H1 (cell line): ENCODE measurements at regions not wholly inside any gene's neighbourhood (a gene's known extent, or its start where the extent isn't known, plus 50 kb on each side); places are given as distances from the start of the nearest gene placed in this dataset.

ENCODE experiments used
- CTCF ChIA-PET: fragments of 300-600 bp; sonication (Branson Sonifier 250); formaldehyde crosslinking; loops from one replicate; lab custom pipeline; 2021; ENCODE audit not compliant: partially characterized antibody; lab: Charles Lee
- POLR2A ChIA-PET: fragments of 300-600 bp; sonication (Branson Sonifier 250); formaldehyde crosslinking; loops from one replicate; lab custom pipeline; 2021; ENCODE audit warnings: inconsistent platforms; ENCODE audit not compliant: partially characterized antibody; lab: Charles Lee
- DNase-seq, 2 experiments: peaks; one replicate each; pipeline versions ENCODE4 v3.0.0 to v3.0.0-alpha.2; 2010 to 2022; ENCODE audit warnings: low spot score in 2 of 2, low read depth in 1 of 2, mixed read lengths in 1 of 2
- FAIRE-seq: peaks from 2 replicates; lab custom pipeline; 2011; peaks lifted over from hg19 to GRCh38; lab: Jason Lieb, UNC
- H2AFZ ChIP-seq: 2 replicates; pipeline ENCODE4 v1.8.1; 2012; ENCODE audit warnings: low read length, inconsistent platforms
- H2AK5ac ChIP-seq: 2 replicates; pipeline ENCODE4 v1.6.1; 2013; ENCODE audit warnings: low read depth, low read length
- H2BK120ac ChIP-seq: replicated peaks from 2 replicates; pipeline ENCODE3; 2013; ENCODE audit warnings: low read depth, low read length, inconsistent platforms
- H2BK12ac ChIP-seq: 2 replicates; pipeline ENCODE4 v1.6.1; 2013; ENCODE audit warnings: low read depth, low read length
- H2BK15ac ChIP-seq: 2 replicates; pipeline ENCODE4 v1.6.1; 2013; ENCODE audit warnings: low read length
- H2BK20ac ChIP-seq: 2 replicates; pipeline ENCODE4 v1.6.1; 2013; ENCODE audit warnings: low read length
- H2BK5ac ChIP-seq: 2 replicates; pipeline ENCODE4 v1.6.1; 2013; ENCODE audit warnings: low read depth, low read length
- H3K14ac ChIP-seq: 2 replicates; pipeline ENCODE4 v1.6.1; 2013; ENCODE audit warnings: inconsistent platforms; ENCODE audit not compliant: insufficient read length
- H3K18ac ChIP-seq: 2 replicates; pipeline ENCODE4 v1.6.1; 2013; ENCODE audit warnings: low read length; ENCODE audit errors: extremely low read depth
- H3K23ac ChIP-seq: 2 replicates; pipeline ENCODE4 v1.6.1; 2013; ENCODE audit warnings: inconsistent platforms; ENCODE audit not compliant: insufficient read length
- H3K23me2 ChIP-seq: 2 replicates; pipeline ENCODE4 v1.6.1; 2013; ENCODE audit warnings: low read depth, low read length
- H3K27ac ChIP-seq: 2 replicates; pipeline ENCODE4 v1.6.1; 2011; ENCODE audit warnings: low read depth, low read length, inconsistent platforms
- H3K27me3 ChIP-seq, 4 experiments: replicated peaks in 1 of 4; 1 replicate in 1 of 4; 2 replicates in 3 of 4; pipeline versions ENCODE4 v1.6.1 to v1.8.1; 2011 to 2013; ENCODE audit warnings: low read length in 3 of 4, mild to moderate bottlenecking in 3 of 4, inconsistent platforms in 2 of 4, mixed read lengths in 2 of 4, moderate library complexity in 1 of 4; ENCODE audit not compliant: control insufficient read depth in 3 of 4, insufficient read depth in 3 of 4; ENCODE audit errors: extremely low read depth in 1 of 4
- H3K36me3 ChIP-seq, 4 experiments: 2 replicates each; pipeline versions ENCODE4 v1.6.1 to v1.8.1; 2011 to 2013; ENCODE audit warnings: mild to moderate bottlenecking in 4 of 4, low read length in 3 of 4, moderate library complexity in 2 of 4, control low read depth in 1 of 4, inconsistent platforms in 1 of 4; ENCODE audit not compliant: insufficient read depth in 4 of 4, control insufficient read depth in 2 of 4
- H3K4ac ChIP-seq: replicated peaks from 2 replicates; pipeline ENCODE3; 2013; ENCODE audit warnings: low read length, low read depth, mixed read lengths, inconsistent platforms; ENCODE audit not compliant: insufficient read length
- H3K4me1 ChIP-seq, 4 experiments: replicated peaks in 1 of 4; 1 replicate in 1 of 4; 2 replicates in 3 of 4; pipeline versions ENCODE4 v1.6.1 to v1.8.1; 2011 to 2013; ENCODE audit warnings: low read length in 3 of 4, inconsistent platforms in 2 of 4, mixed read lengths in 1 of 4; ENCODE audit not compliant: insufficient read depth in 4 of 4, control insufficient read depth in 3 of 4
- H3K4me2 ChIP-seq, 2 experiments: 2 replicates each; pipeline versions ENCODE4 v1.6.1 to v1.8.1; 2011 to 2013; ENCODE audit warnings: low read depth in 2 of 2, low read length in 2 of 2, control low read depth in 1 of 2, inconsistent platforms in 1 of 2, mild to moderate bottlenecking in 1 of 2; ENCODE audit not compliant: insufficient read depth in 1 of 2
- H3K4me3 ChIP-seq, 4 experiments: fragments of 200-600, 300-600 bp in 1 of 4; sonication (generic), shearing (Covaris generic), sonication (Bioruptor Twin) in 1 of 4; 2 replicates each; pipeline versions ENCODE4 v1.5.1 to v1.8.1; 2011 to 2016; ENCODE audit warnings: low read length in 4 of 4, low read depth in 3 of 4, control low read depth in 2 of 4, inconsistent platforms in 2 of 4, mild to moderate bottlenecking in 2 of 4, mixed read lengths in 1 of 4, moderate library complexity in 1 of 4; ENCODE audit not compliant: insufficient read depth in 2 of 4; ENCODE audit errors: extremely low read depth in 1 of 4
- H3K56ac ChIP-seq: replicated peaks from 2 replicates; pipeline ENCODE3; 2013; ENCODE audit warnings: low read depth, mild to moderate bottlenecking, mixed read lengths, low read length, inconsistent platforms; ENCODE audit not compliant: insufficient read length
- H3K79me1 ChIP-seq: 2 replicates; pipeline ENCODE4 v1.6.1; 2013; ENCODE audit warnings: low read depth, low read length, control low read depth
- H3K79me2 ChIP-seq, 2 experiments: 2 replicates each; pipeline versions ENCODE4 v1.6.1 to v1.8.1; 2012 to 2013; ENCODE audit warnings: low read length in 2 of 2, mild to moderate bottlenecking in 2 of 2, inconsistent platforms in 1 of 2; ENCODE audit not compliant: insufficient read depth in 2 of 2, control insufficient read depth in 1 of 2
- H3K9ac ChIP-seq, 4 experiments: replicated peaks in 1 of 4; 1 replicate in 1 of 4; 2 replicates in 3 of 4; pipeline versions ENCODE4 v1.6.1 to v1.8.1; 2011 to 2013; ENCODE audit warnings: low read depth in 3 of 4, low read length in 3 of 4, control low read depth in 2 of 4, mild to moderate bottlenecking in 2 of 4, moderate library complexity in 2 of 4, inconsistent platforms in 1 of 4; ENCODE audit errors: extremely low read depth in 1 of 4
- H3K9me3 ChIP-seq, 2 experiments: 2 replicates each; pipeline versions ENCODE4 v1.6.1 to v1.8.1; 2012 to 2013; ENCODE audit warnings: mild to moderate bottlenecking in 2 of 2, moderate library complexity in 2 of 2, control low read depth in 1 of 2, inconsistent platforms in 1 of 2, low read depth in 1 of 2, low read length in 1 of 2, mixed read lengths in 1 of 2; ENCODE audit not compliant: insufficient read depth in 2 of 2
- H4K20me1 ChIP-seq, 2 experiments: replicated peaks in 1 of 2; 2 replicates each; pipeline versions ENCODE3 to v1.8.1; 2011 to 2013; ENCODE audit warnings: inconsistent platforms in 2 of 2, low read length in 2 of 2, mild to moderate bottlenecking in 1 of 2; ENCODE audit not compliant: insufficient read depth in 2 of 2, control insufficient read depth in 1 of 2
- H4K5ac ChIP-seq: 2 replicates; pipeline ENCODE4 v1.6.1; 2013; ENCODE audit warnings: low read length, low read depth, mixed read lengths, inconsistent platforms; ENCODE audit not compliant: insufficient read length
- H4K8ac ChIP-seq: 2 replicates; pipeline ENCODE4 v1.8.0; 2013; ENCODE audit warnings: mild to moderate bottlenecking, moderate library complexity, low read length, inconsistent platforms; ENCODE audit not compliant: insufficient read depth; ENCODE audit errors: extremely low read depth
- H4K91ac ChIP-seq: replicated peaks from 2 replicates; pipeline ENCODE3; 2013; ENCODE audit warnings: low read length, mixed read lengths, inconsistent platforms; ENCODE audit not compliant: insufficient read length
- BCL11A ChIP-seq, 2 experiments: IDR thresholded peaks; one replicate each; pipeline ENCODE4 v1.6.1; 2011; ENCODE audit warnings: low read depth in 2 of 2, low read length in 2 of 2, mild to moderate bottlenecking in 2 of 2
- GTF2F1 ChIP-seq: IDR thresholded peaks from 2 replicates; pipeline ENCODE4 v1.6.1; 2012; ENCODE audit warnings: low read depth, low read length, improper control_type of control experiment, borderline replicate concordance
- KDM5A ChIP-seq: fragments of 200-600 bp; IDR thresholded peaks from 2 replicates; pipeline ENCODE4 v1.7.1; 2012; ENCODE audit warnings: mild to moderate bottlenecking, low read length, inconsistent platforms, mixed read lengths
- MAFK ChIP-seq: IDR thresholded peaks from 2 replicates; pipeline ENCODE4 v1.6.1; 2012; ENCODE audit warnings: low read depth, mild to moderate bottlenecking, improper control_type of control experiment, low read length
- RBBP5 ChIP-seq: IDR thresholded peaks from 2 replicates; pipeline ENCODE4 v1.7.1; 2012; ENCODE audit warnings: low read depth, mild to moderate bottlenecking, inconsistent platforms, low read length, moderate library complexity, borderline replicate concordance
- SIRT6 ChIP-seq: IDR thresholded peaks from one replicate; pipeline ENCODE4 v1.7.1; 2012; ENCODE audit warnings: low read length, inconsistent platforms
- SRF ChIP-seq: IDR thresholded peaks from 2 replicates; pipeline ENCODE4 v1.6.1; 2011; ENCODE audit warnings: mild to moderate bottlenecking, low read depth, low read length, moderate library complexity
- TCF12 ChIP-seq: IDR thresholded peaks from 2 replicates; pipeline ENCODE4 v1.6.1; 2011; ENCODE audit warnings: low read depth, mild to moderate bottlenecking, low read length
- ZNF274 ChIP-seq: IDR thresholded peaks from 2 replicates; pipeline ENCODE4 v1.7.0; 2012; ENCODE audit warnings: low read length, borderline replicate concordance; ENCODE audit errors: extremely low read depth
- WGBS, 2 experiments: shearing (Covaris generic) in 1 of 2; methylation state at CpG; one replicate each; pipeline versions ENCODE4 v1.1.6 to v1.1.7; 2013 to 2015; ENCODE audit warnings: low lambda C conversion rate in 2 of 2, mixed read lengths in 2 of 2, inconsistent platforms in 1 of 2, low coverage in 1 of 2, missing lambda C conversion rate in 1 of 2; ENCODE audit not compliant: insufficient replicate concordance in 2 of 2, insufficient coverage in 1 of 2, insufficient read length in 1 of 2; ENCODE audit errors: extremely low coverage in 1 of 2, missing lambda C conversion rate in 1 of 2; 5-methylcytosine and 5-hydroxymethylcytosine counted together
- TF ChIP-seq, protein P1 (sequence below): IDR thresholded peaks from 2 replicates; pipeline ENCODE4 v1.6.1; 2012; ENCODE audit warnings: inconsistent platforms

DNA sequence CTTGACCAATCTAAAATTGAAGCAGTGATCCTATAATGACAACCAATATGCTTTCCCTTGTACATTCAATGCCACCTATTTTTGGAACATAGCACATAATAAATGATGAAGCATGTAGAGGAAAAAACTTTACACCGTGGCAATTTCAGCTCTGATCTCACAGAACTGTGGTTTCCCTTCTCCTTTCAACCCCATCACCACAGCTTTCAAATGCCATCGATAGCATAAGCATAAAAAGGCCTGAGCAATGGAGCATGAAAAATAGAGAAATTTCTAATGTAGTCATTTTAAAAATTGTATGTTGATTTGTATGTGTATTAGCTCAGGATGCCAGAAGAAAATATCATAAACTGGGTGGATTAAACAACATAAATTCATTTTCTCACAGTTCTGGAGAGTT is 406.0 kb upstream of the TMCO5A start:
- H3K4me1 ChIP-seq = no peaks in the 10 kb centered on the region
- H3K79me1 ChIP-seq = no peaks in the 10 kb centered on the region
- FAIRE-seq (no peak), DNase-seq (no peak)
- no peaks in the 10 kb centered on the region for H3K36me3 ChIP-seq
- no peak overlapping the region for H2BK5ac ChIP-seq
- H3K79me2 ChIP-seq = no peaks in the 10 kb centered on the region
- H4K20me1 ChIP-seq = no peaks in the 10 kb centered on the region
- no peak overlapping the region for H2AK5ac ChIP-seq
- H4K5ac ChIP-seq = no peak overlapping the region
- H3K27me3 ChIP-seq = no peaks in the 10 kb centered on the region
- TF ChIP-seq RBBP5 = no peak
- TF ChIP-seq MAFK = no peak
- no peak for TF ChIP-seq SRF
- no peak for TF ChIP-seq ZNF274
- no peak for TF ChIP-seq TCF12
- no peak for TF ChIP-seq BCL11A (IDR thresholded peaks at IDR 0.05; ENCODE audit: low read depth in 2 of 2, low read length in 2 of 2)
- no peak for TF ChIP-seq SIRT6
- TF ChIP-seq, protein P1, sequence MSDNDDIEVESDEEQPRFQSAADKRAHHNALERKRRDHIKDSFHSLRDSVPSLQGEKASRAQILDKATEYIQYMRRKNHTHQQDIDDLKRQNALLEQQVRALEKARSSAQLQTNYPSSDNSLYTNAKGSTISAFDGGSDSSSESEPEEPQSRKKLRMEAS = no peak
- no peak for TF ChIP-seq GTF2F1
- TF ChIP-seq KDM5A = no peak
- no peak overlapping the region for H2AFZ ChIP-seq
- no peak overlapping the region for H3K14ac ChIP-seq
- no peak overlapping the region for H3K4me3 ChIP-seq
- no peak overlapping the region for H3K18ac ChIP-seq
- no peak overlapping the region for H2BK15ac ChIP-seq
- no peak overlapping the region for H3K9ac ChIP-seq
- POLR2A ChIA-PET = no interaction called here
- no peak overlapping the region for H3K4me2 ChIP-seq
- H3K56ac ChIP-seq = no peak overlapping the region
- H3K23me2 ChIP-seq = no peaks in the 10 kb centered on the region
- no peak overlapping the region for H4K8ac ChIP-seq
- CTCF ChIA-PET = no interaction called here
- H3K27ac ChIP-seq = no peak overlapping the region
- no peak overlapping the region for H4K91ac ChIP-seq
- no peak overlapping the region for H2BK20ac ChIP-seq
- H3K9me3 ChIP-seq = no peaks in the 10 kb centered on the region
- H3K4ac ChIP-seq = no peak overlapping the region
- 98% methylated on average over 2 of the region's 2 CpGs; no CpG with 5 or more reads in 1 of the 2 experiments for WGBS, 2 experiments
- no peak overlapping the region for H2BK12ac ChIP-seq
- no peak overlapping the region for H3K23ac ChIP-seq
- no peak overlapping the region for H2BK120ac ChIP-seq
